Activated naive CD8-positive, alpha-beta T cell treated with anti-CD3 and anti-CD28 coated beads, Interleukin-2, amount 50 U/mL, for 24 hours (primary cell): ENCODE measurements at regions not wholly inside any gene's neighbourhood (a gene's known extent, or its start where the extent isn't known, plus 50 kb on each side); places are given as distances from the start of the nearest gene placed in this dataset.

Experiments used
- ATAC-seq: fragments of 150-1000 bp; cut with Tn5 transposase; one replicate; pipeline ENCODE4 v1.10.0; 2021
- DNase-seq: peaks from one replicate; pipeline ENCODE4 v3.0.0; 2021
- H3K27ac Mint-ChIP-seq: one replicate; pipeline ENCODE4 v1.8.0; 2021; ENCODE audit warnings: mild to moderate bottlenecking, mixed read lengths
- H3K27me3 Mint-ChIP-seq: one replicate; pipeline ENCODE4 v1.8.0; 2021; ENCODE audit warnings: mixed read lengths
- H3K36me3 Mint-ChIP-seq: one replicate; pipeline ENCODE4 v1.8.0; 2021; ENCODE audit warnings: low read depth, mixed read lengths
- H3K4me1 Mint-ChIP-seq: one replicate; pipeline ENCODE4 v1.8.0; 2021; ENCODE audit warnings: mixed read lengths
- H3K4me3 Mint-ChIP-seq: one replicate; pipeline ENCODE4 v1.8.0; 2021; ENCODE audit warnings: mild to moderate bottlenecking, moderate library complexity, mixed read lengths
- H3K9me3 Mint-ChIP-seq: one replicate; pipeline ENCODE4 v1.8.0; 2021; ENCODE audit warnings: mixed read lengths

GRCh38 chr22:27385261-27385998 lies 416.1 kb downstream of the MN1 start:
- DNase-seq, result no peak
- Mint-ChIP-seq H3K4me1 (no peaks in the 10 kb centered on the region), H3K4me3 (no peak overlapping the region), H3K9me3 (no peaks in the 10 kb centered on the region), H3K36me3 (no peaks in the 10 kb centered on the region), H3K27ac (no peak overlapping the region), H3K27me3 (peaks cover 7% of the 10 kb centered on the region)
- ATAC-seq, result no peak

- DNase-seq, result no peak
- Mint-ChIP-seq H3K36me3 (no peaks in the 10 kb centered on the region), H3K27ac (no peak overlapping the region), H3K4me3 (no peak overlapping the region), H3K4me1 (no peaks in the 10 kb centered on the region), H3K27me3 (peaks cover 7% of the 10 kb centered on the region), H3K9me3 (no peaks in the 10 kb centered on the region)
- no peak for ATAC-seq
These were observed 415.4 kb downstream of the MN1 start for GRCh38 chr22:27386186-27386585.

- no peaks in the 10 kb centered on the region for H3K4me1 Mint-ChIP-seq
- DNase-seq, result no peak
- no peaks in the 10 kb centered on the region for H3K36me3 Mint-ChIP-seq
- H3K4me3 Mint-ChIP-seq, result no peak overlapping the region
- peaks cover 6% of the 10 kb centered on the region for H3K27me3 Mint-ChIP-seq
- no peaks in the 10 kb centered on the region for H3K9me3 Mint-ChIP-seq
- H3K27ac Mint-ChIP-seq, result no peak overlapping the region
- ATAC-seq, result no peak
These were observed 414.0 kb downstream of the MN1 start for GRCh38 chr22:27387561-27387960.

DNA sequence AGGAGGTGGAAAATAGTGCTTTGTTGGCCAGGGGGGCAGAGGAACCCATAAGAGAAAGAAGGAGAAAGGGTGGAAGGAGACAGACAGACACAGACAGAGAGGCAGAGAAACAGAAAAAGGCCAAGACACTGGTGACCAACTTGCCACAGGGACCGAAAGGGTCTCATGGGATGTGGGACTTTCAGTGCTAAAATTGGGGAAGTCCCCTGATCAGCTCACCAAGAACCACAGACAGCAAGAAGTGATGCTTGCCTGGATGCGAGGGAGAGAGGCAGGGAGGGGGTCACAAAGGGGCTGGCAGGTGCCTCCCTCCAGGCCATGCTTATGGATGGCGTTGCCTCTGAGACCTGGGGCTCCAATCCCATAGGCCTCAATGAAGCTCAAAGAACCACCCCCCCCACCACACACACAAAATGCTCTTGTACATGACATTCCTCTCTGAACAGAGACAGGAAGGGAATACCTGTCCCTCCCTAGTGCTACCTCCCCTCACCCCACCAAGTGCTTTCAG lies 413.4 kb downstream of the MN1 start:
- H3K36me3 Mint-ChIP-seq, result no peaks in the 10 kb centered on the region
- no peak overlapping the region for H3K27ac Mint-ChIP-seq
- H3K9me3 Mint-ChIP-seq, result no peaks in the 10 kb centered on the region
- H3K4me3 Mint-ChIP-seq, result no peak overlapping the region
- no peak for DNase-seq
- H3K4me1 Mint-ChIP-seq, result no peaks in the 10 kb centered on the region
- ATAC-seq, result no peak
- peaks cover 6% of the 10 kb centered on the region for H3K27me3 Mint-ChIP-seq

GRCh38 chr22:27389727-27390075 lies 411.9 kb downstream of the MN1 start:
- no peak for DNase-seq
- Mint-ChIP-seq H3K27ac (no peak overlapping the region), H3K36me3 (no peaks in the 10 kb centered on the region), H3K4me3 (no peak overlapping the region), H3K4me1 (no peaks in the 10 kb centered on the region), H3K9me3 (peaks cover under 1% of the 10 kb centered on the region), H3K27me3 (peaks cover 7% of the 10 kb centered on the region)
- ATAC-seq, result no peak

GRCh38 chr22:27391092-27391770 lies 410.3 kb downstream of the MN1 start:
- Mint-ChIP-seq H3K9me3 (peaks cover 5% of the 10 kb centered on the region), H3K36me3 (no peaks in the 10 kb centered on the region), H3K4me1 (no peaks in the 10 kb centered on the region), H3K27me3 (peaks cover 13% of the 10 kb centered on the region), H3K27ac (no peak overlapping the region), H3K4me3 (no peak overlapping the region)
- ATAC-seq (no peak), DNase-seq (no peak)

DNA sequence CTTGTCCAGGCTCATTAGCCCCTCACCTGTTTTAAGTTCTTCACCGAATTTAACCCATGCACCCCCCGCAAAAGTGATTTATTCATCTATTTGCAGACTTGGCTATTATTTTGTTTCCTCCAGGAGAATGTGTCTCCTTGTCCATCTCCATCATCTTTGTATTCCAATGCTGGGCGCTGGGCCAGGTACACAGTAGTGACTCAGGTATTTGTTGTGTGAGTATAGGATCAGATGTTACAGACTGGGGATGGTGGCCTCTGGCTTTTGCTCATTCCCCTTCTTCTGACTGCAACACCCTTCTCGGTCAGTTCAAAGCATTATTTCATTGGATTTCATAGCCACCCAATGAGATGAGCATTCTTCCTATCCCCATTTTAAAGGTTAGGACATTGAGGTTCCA lies 408.2 kb downstream of the MN1 start:
- peaks cover 14% of the 10 kb centered on the region for H3K27me3 Mint-ChIP-seq
- H3K4me1 Mint-ChIP-seq, result no peaks in the 10 kb centered on the region
- ATAC-seq (no peak), DNase-seq (no peak)
- no peaks in the 10 kb centered on the region for H3K36me3 Mint-ChIP-seq
- H3K9me3 Mint-ChIP-seq, result peaks cover 5% of the 10 kb centered on the region
- H3K4me3 Mint-ChIP-seq, result no peak overlapping the region
- no peak overlapping the region for H3K27ac Mint-ChIP-seq

DNA sequence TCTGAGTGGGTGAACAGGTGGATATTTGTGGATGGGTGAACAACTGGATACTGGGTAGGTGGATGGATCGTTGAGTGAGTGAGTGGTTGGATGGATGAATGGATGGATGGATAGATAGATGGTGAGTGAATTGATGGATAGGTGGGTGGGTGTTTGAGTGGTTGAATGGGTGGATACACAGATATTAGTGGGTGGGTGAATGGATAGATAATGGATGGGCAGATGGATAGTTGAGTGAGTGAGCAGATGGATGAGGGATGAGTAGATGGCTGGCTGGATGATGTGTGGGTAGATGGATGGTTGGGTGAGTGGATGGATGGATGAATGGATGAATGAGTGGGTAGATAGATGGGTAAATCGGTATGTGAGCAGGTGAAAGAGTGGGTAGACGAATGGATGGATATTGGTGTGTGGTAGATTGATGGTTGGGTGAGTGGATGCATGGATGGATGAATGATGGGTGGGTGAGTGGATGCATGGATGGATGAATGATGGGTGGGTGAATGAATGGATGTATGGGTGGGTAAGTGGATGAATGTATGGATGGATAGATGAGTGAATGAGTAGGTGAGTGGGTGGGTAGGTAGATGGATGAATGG lies 406.7 kb downstream of the MN1 start:
- no peaks in the 10 kb centered on the region for H3K36me3 Mint-ChIP-seq
- peaks cover 5% of the 10 kb centered on the region for H3K9me3 Mint-ChIP-seq
- H3K27ac Mint-ChIP-seq, result no peak overlapping the region
- H3K4me1 Mint-ChIP-seq, result no peaks in the 10 kb centered on the region
- DNase-seq, result no peak
- no peak for ATAC-seq
- no peak overlapping the region for H3K4me3 Mint-ChIP-seq
- peaks cover 17% of the 10 kb centered on the region for H3K27me3 Mint-ChIP-seq

GRCh38 chr22:27397036-27397953 lies 404.3 kb downstream of the MN1 start:
- H3K27ac Mint-ChIP-seq, result no peak overlapping the region
- H3K36me3 Mint-ChIP-seq, result no peaks in the 10 kb centered on the region

DNA sequence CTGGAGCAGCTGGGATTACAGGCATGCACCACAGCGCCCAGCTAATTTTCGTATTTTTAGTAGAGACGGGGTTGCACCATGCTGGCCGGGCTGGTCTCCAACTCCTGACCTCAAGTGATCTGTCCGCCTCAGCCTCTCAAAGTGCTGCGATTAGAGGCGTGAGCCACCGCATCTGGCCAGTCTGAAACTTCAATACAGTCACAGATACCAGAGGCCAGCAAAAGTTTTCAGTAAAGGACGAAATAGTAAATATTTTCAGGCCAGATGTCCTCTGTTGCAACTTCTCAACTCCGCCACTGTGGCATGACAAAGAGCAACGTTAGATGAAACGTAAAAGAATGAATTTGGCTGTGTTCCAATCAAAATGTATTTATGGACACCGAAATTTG lies 403.6 kb downstream of the MN1 start:
- no peak overlapping the region for H3K4me3 Mint-ChIP-seq
- peaks cover 13% of the 10 kb centered on the region for H3K9me3 Mint-ChIP-seq
- no peaks in the 10 kb centered on the region for H3K4me1 Mint-ChIP-seq
- ATAC-seq (no peak), DNase-seq (no peak)
- peaks cover 14% of the 10 kb centered on the region for H3K27me3 Mint-ChIP-seq
- no peak overlapping the region for H3K27ac Mint-ChIP-seq
- no peaks in the 10 kb centered on the region for H3K36me3 Mint-ChIP-seq

More at GRCh38 chr22:27397036-27397953, 404.3 kb downstream of the MN1 start:
- Mint-ChIP-seq H3K4me1 (no peaks in the 10 kb centered on the region), H3K27me3 (peaks cover 14% of the 10 kb centered on the region), H3K4me3 (no peak overlapping the region), H3K9me3 (peaks cover 11% of the 10 kb centered on the region)
- DNase-seq (no peak), ATAC-seq (no peak)

DNA sequence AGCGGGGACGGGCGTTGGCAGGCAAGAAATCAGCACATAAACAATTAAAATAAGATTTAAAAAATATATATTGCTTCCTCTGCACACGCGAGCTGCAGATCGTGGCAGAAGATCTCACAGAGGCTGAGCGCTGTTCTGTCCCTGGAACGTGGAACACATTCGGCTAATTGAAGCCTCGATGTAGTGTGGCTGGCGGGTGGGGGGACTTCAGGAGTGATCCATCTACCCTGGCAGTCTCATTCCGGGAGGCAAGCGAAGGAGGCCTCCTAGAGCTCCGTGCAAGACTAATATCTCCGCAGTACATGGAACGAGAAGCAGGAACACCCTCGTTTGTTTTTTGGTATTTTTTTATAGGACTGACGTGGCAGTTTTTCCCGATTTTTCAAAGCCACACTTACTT lies 402.4 kb downstream of the MN1 start:
- peaks cover 12% of the 10 kb centered on the region for H3K27me3 Mint-ChIP-seq
- no peaks in the 10 kb centered on the region for H3K36me3 Mint-ChIP-seq
- peaks cover 16% of the 10 kb centered on the region for H3K9me3 Mint-ChIP-seq
- ATAC-seq (no peak), DNase-seq (no peak)
- H3K4me3 Mint-ChIP-seq, result no peak overlapping the region
- no peak overlapping the region for H3K27ac Mint-ChIP-seq
- no peaks in the 10 kb centered on the region for H3K4me1 Mint-ChIP-seq

- ATAC-seq, result no peak
- Mint-ChIP-seq H3K4me3 (no peak overlapping the region), H3K4me1 (no peaks in the 10 kb centered on the region)
These were observed 400.7 kb downstream of the MN1 start for GRCh38 chr22:27400811-27401210.

GRCh38 chr22:27401321-27401720 lies 400.2 kb downstream of the MN1 start:
- Mint-ChIP-seq H3K27ac (no peak overlapping the region), H3K4me1 (no peaks in the 10 kb centered on the region), H3K27me3 (peaks cover 5% of the 10 kb centered on the region), H3K9me3 (peaks cover 12% of the 10 kb centered on the region), H3K36me3 (no peaks in the 10 kb centered on the region), H3K4me3 (no peak overlapping the region)
- DNase-seq (no peak), ATAC-seq (no peak)

More at GRCh38 chr22:27400811-27401210, 400.7 kb downstream of the MN1 start:
- peaks cover 12% of the 10 kb centered on the region for H3K9me3 Mint-ChIP-seq
- H3K36me3 Mint-ChIP-seq, result no peaks in the 10 kb centered on the region
- no peak for DNase-seq
- H3K27me3 Mint-ChIP-seq, result peaks cover 5% of the 10 kb centered on the region
- H3K27ac Mint-ChIP-seq, result no peak overlapping the region

- no peak overlapping the region for H3K4me3 Mint-ChIP-seq
- no peak for DNase-seq
- H3K36me3 Mint-ChIP-seq, result no peaks in the 10 kb centered on the region
- H3K4me1 Mint-ChIP-seq, result no peaks in the 10 kb centered on the region
- H3K9me3 Mint-ChIP-seq, result peaks cover 12% of the 10 kb centered on the region
- no peak overlapping the region for H3K27ac Mint-ChIP-seq
- H3K27me3 Mint-ChIP-seq, result peaks cover 2% of the 10 kb centered on the region
- no peak for ATAC-seq
These were observed 397.1 kb downstream of the MN1 start for GRCh38 chr22:27404441-27404840.
